ENCODE measurements at regions not wholly inside any gene's neighbourhood (a gene's known extent, or its start where the extent isn't known, plus 50 kb on each side); places are given as distances from the start of the nearest gene placed in this dataset.
"Not testable (repeated sequence)": the region's sequence is repeated elsewhere in the genome, so short reads cannot be mapped to it uniquely, and the experiment has no call there.

DNA sequence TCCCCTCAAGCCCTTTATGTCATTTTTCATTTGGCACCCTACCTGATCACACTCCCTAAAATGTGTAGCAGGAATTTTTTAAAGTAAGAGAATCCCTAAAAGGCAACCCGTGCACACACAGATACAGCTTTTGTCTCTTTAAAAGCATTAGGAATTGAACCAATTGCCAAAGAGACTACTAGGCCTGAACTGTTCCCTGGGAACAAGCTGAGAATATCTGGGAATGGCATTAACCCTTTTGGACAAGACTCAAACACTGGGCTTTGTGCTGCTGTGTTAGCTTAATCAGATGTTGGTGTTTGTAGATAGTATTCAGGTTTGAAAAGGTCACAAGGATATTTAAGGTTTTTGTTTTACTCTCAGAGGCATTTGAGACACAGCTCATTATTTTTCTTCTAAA is 414.4 kb upstream of the PDZRN3 start:
- DNase-seq = no peak

DNA sequence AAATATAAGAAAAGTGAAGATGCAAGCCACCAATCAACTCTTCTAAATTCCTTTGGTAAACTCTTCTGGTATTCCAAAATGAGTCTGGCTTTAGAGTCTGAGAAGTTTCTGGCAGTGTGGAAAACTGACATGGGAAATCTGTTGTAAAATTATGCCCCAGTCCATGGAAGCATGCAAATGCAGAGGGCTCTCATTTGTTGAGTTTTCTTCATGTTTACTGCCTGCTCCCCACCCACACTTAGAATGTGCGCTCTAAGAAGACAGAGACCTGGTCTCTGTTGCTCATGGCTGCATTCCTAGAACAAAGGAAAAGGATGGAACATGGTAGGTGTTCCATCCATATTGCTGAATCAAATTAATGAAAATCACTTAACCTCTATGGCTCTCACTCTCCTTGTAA is 411.8 kb upstream of the PDZRN3 start:
- DNase-seq = no peak

DNA sequence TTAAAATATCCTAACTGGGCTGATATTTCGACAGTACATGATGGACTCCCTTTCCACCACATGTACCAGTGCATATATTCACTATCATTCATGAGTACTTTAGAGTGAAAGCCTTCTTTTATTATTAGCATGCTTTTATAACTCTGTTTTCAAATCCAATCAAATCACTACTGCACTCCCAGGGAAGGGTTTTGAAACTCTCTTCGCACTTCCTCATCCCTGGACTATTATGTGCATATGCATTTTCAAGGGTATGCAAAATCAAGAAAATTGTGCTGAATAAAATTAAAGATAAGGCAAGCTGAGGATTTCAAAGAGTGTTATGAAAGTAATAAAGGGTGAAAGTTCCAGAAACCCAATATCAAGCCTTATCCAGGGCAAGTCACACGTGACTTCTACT is 411.4 kb upstream of the PDZRN3 start:
- DNase-seq = no peak

- no peak for DNase-seq
Observed at GRCh38 chr3:74033806-74034205, 409.1 kb upstream of the PDZRN3 start.

GRCh38 chr3:74033381-74033780 is 408.6 kb upstream of the PDZRN3 start:
- peak; percentile 4 for DNase-seq

DNA sequence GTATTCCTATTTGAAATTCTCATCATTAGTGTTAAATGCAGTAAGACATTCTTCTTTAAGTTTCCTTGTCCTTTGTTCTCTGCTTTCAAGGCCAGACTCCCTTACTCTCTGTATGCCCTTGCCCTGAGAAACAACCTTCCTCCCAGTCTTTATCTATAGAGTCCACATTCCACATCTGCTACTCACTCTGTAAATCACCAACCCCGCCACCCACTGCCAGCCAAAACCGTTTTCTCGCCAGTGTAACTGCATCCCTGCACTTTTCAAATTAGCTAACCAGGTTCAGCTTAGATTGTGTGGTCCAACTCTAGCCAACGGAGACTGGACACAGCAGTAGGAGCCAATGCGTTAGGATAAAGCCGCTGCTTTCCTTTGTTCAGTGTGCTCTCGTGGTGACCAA is 402.4 kb upstream of the PDZRN3 start:
- DNase-seq = no peak

GRCh38 chr3:74023395-74023794 is 398.7 kb upstream of the PDZRN3 start:
- DNase-seq = no peak

GRCh38 chr3:74021449-74021848 is 396.7 kb upstream of the PDZRN3 start:
- DNase-seq = peak; percentile 90

- peak; percentile 22 for DNase-seq
Observed at GRCh38 chr3:74009961-74010844, 385.5 kb upstream of the PDZRN3 start.

- DNase-seq = no peak
Observed at GRCh38 chr3:74004386-74004785, 379.6 kb upstream of the PDZRN3 start.

DNA sequence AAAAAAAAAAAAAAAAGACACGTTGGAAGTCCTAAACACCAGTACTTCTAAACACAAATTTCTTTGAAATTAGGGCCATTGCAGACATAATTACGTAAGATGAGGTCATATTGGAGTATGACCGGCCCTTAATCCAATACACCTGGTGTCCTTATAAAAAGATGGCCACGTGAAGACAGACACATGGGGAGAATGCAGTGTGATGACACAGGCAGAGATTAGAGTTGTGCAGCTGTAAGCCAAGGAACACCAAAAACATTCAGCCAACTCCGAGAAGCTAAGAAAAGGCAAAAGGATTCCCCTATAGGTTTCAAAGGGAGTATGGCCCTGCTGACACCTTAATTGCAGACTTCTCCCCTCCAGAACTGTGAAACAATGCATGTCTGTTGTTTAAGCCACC is 379.0 kb upstream of the PDZRN3 start:
- no peak for DNase-seq

DNA sequence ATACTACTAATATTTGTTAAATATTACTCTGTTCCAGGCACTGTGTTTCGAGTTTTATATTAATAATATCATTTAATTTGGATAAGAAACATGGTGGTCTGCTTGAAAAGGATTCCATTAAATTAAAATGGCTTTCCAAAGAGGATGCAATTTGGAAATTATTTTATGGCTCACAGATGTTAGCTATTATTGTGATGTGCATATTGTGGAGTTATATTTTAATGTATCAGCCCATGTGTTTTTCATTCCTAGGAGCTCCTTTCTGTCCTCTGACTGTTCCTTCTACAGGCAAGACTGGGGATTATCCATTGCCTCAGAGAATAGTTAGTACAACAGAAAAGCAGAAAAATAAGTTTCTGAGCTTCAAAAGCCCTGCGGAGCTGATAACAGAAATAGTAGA is 376.7 kb upstream of the PDZRN3 start:
- no peak for DNase-seq

DNA sequence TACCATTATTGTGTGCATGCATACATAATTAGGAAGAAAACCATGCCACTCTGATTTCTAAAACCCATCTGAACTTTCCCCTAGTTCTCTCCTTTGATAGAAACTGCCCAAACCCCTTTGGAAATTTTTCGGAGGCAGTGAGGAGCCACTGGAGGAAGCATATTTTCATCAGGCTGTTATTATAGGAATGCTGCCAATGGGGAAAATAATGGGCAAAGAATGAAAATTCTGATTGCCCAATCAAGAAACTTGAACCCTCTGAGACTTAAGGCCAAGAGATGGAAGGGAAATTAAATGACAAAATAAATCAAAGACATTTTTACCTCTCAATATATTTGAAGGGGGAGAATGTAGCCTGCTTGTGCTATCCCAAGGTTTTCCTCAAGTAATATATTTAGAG is 376.0 kb upstream of the PDZRN3 start:
- DNase-seq = no peak

- DNase-seq = no peak
Observed at GRCh38 chr3:73999501-73999900, 374.8 kb upstream of the PDZRN3 start.

DNA sequence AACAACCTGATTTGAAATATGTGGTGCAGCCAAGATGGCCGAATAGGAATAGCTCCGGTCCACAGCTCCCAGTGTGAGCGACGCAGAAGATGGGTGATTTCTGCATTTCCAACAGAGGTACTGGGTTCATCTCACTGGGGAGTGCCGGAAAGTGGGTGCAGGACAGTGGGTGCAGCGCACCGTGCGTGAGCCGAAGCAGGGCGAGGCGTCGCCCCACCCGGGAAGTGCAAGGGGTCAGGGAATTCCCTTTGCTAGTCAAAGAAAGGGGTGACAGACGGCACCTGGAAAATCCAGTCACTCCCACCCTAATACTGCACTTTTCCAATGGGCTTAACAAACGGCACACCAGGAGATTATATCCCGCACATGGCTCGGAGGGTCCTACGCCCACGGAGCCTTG is 365.9 kb upstream of the PDZRN3 start:
- DNase-seq = not testable (repeated sequence)

GRCh38 chr3:73966733-73967132 is 342.0 kb upstream of the PDZRN3 start:
- no peak for DNase-seq

DNA sequence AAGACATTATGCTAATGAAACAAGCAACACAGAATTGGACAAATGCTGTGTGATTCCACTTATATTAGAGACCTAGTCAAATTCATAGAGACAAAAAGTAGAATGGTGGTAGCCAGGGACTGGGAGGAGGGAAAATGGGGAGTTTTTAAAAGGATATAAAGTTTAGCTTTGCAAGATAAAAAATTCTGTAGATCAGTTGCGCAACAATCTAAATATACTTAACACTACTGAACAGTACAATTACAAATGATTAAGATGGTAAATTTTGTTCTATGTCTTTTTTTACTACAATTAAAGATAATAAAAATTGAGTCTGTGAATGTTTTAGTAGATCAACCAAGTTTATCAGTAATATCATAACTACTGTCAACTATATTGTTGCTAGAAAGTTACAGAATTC is 340.1 kb upstream of the PDZRN3 start:
- DNase-seq = peak; percentile 33

DNA sequence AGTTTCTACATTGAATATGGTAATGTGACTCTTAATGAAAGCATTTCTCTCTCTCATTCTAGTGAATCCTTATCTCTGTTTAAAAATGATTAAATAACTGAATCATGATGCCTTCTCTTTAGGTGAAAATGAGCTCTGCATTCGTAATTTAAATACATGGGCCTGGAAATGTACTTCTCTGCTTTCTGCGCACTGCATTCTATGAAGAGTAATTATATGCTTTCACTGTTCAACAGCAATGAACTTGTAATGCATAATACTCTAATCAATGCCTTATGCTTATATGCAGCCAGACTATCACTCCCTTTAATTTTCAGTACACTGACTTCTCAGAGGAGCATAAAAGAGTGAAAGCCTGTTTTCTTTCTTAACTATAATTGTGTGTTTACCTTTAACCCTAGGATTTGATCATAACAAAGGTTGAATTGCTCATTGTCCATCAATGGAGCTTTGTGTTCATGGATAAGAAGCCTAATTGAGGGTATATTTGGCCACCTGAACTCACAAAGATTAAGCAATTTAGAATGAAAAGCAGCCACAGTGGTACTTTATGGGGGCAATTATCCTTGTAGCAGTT is 330.8 kb upstream of the PDZRN3 start:
- DNase-seq = peak; percentile 95

GRCh38 chr3:73954506-73954905 is 329.8 kb upstream of the PDZRN3 start:
- DNase-seq = peak; percentile 5

- no peak for DNase-seq
Observed at GRCh38 chr3:73952781-73953180, 328.0 kb upstream of the PDZRN3 start.

GRCh38 chr3:73950865-73951558 is 326.3 kb upstream of the PDZRN3 start:
- DNase-seq = peak; percentile 7

- DNase-seq = no peak
Observed at GRCh38 chr3:73945541-73945940, 320.8 kb upstream of the PDZRN3 start.

DNA sequence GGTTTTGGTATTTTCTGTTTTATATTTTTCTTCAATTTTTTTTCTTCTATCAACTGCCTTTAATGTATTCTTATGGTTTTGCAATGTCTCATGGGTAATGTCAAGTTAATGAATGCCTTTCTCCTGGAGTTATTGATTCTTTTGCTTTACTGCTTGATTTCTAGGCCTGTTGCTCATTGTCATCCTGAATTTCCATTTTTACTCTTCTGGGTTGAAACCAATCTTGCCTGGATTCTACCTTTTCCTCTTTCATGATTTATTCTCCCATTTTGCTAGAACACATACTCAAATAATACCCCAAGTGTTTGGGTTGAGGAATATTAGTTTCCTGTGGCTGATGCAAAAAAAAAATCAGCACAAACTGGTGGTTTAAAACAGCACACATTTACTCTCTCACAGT is 315.2 kb upstream of the PDZRN3 start:
- DNase-seq = no peak

GRCh38 chr3:73933585-73933984 is 308.8 kb upstream of the PDZRN3 start:
- DNase-seq = no peak

Measured in NCI-H69 (cell line).